Glutamatergic neuron (in vitro differentiated cells): ENCODE measurements at regions not wholly inside any gene's neighbourhood (a gene's known extent, or its start where the extent isn't known, plus 50 kb on each side); places are given as distances from the start of the nearest gene placed in this dataset.

ENCODE experiments used
- DNase-seq: peaks from one replicate; pipeline ENCODE4 v3.0.0; 2022
- H3K27ac Mint-ChIP-seq: one replicate; pipeline ENCODE4 v1.8.0; 2020; ENCODE audit warnings: mild to moderate bottlenecking, mixed read lengths, inconsistent platforms; ENCODE audit not compliant: unreplicated experiment
- H3K27me3 Mint-ChIP-seq: one replicate; pipeline ENCODE4 v1.8.0; 2020; ENCODE audit warnings: mild to moderate bottlenecking, moderate library complexity, mixed read lengths, inconsistent platforms; ENCODE audit not compliant: unreplicated experiment
- H3K36me3 Mint-ChIP-seq: one replicate; pipeline ENCODE4 v1.8.0; 2020; ENCODE audit warnings: mild to moderate bottlenecking, mixed read lengths, inconsistent platforms; ENCODE audit not compliant: unreplicated experiment
- H3K4me1 Mint-ChIP-seq: one replicate; pipeline ENCODE4 v1.8.0; 2020; ENCODE audit warnings: mild to moderate bottlenecking, low read depth, mixed read lengths, inconsistent platforms; ENCODE audit not compliant: unreplicated experiment
- H3K4me3 Mint-ChIP-seq: one replicate; pipeline ENCODE4 v1.8.0; 2020; ENCODE audit warnings: mild to moderate bottlenecking, mixed read lengths, inconsistent platforms; ENCODE audit not compliant: unreplicated experiment
- H3K9me3 Mint-ChIP-seq: one replicate; pipeline ENCODE4 v1.8.0; 2020; ENCODE audit warnings: mild to moderate bottlenecking, moderate library complexity, mixed read lengths, inconsistent platforms; ENCODE audit not compliant: unreplicated experiment
- CTCF ChIP-seq: fragments of 200-600 bp; sonication (generic); IDR thresholded peaks from one replicate; pipeline ENCODE4 v1.5.0; 2021; ENCODE audit not compliant: partially characterized antibody, unreplicated experiment

GRCh38 chr14:96638041-96638855 lies 136.1 kb downstream of the PAPOLA start:
- no peaks in the 10 kb centered on the region for H3K9me3 Mint-ChIP-seq
- TF ChIP-seq CTCF = no peak
- H3K4me3 Mint-ChIP-seq = no peak overlapping the region
- peaks cover 1% of the 10 kb centered on the region for H3K27me3 Mint-ChIP-seq
- H3K36me3 Mint-ChIP-seq = peaks cover 11% of the 10 kb centered on the region
- peaks cover 3% of the 10 kb centered on the region for H3K4me1 Mint-ChIP-seq
- DNase-seq = no peak
- no peak overlapping the region for H3K27ac Mint-ChIP-seq

- Mint-ChIP-seq H3K4me3 (no peak overlapping the region), H3K36me3 (peaks cover 6% of the 10 kb centered on the region), H3K9me3 (no peaks in the 10 kb centered on the region), H3K27ac (no peak overlapping the region), H3K4me1 (peaks cover 3% of the 10 kb centered on the region), H3K27me3 (peaks cover 1% of the 10 kb centered on the region)
- DNase-seq = no peak
- no peak for TF ChIP-seq CTCF
Measured at GRCh38 chr14:96639550-96639949, 137.4 kb downstream of the PAPOLA start.

GRCh38 chr14:96648506-96649326 lies 146.5 kb downstream of the PAPOLA start:
- H3K36me3 Mint-ChIP-seq = peaks cover 10% of the 10 kb centered on the region
- no peaks in the 10 kb centered on the region for H3K4me1 Mint-ChIP-seq
- H3K9me3 Mint-ChIP-seq = peaks cover 3% of the 10 kb centered on the region
- peaks cover 4% of the 10 kb centered on the region for H3K27me3 Mint-ChIP-seq
- no peak overlapping the region for H3K4me3 Mint-ChIP-seq
- no peak for TF ChIP-seq CTCF
- no peak for DNase-seq
- H3K27ac Mint-ChIP-seq = no peak overlapping the region

- peaks cover 3% of the 10 kb centered on the region for H3K9me3 Mint-ChIP-seq
- H3K36me3 Mint-ChIP-seq = peaks cover 10% of the 10 kb centered on the region
- peaks cover 4% of the 10 kb centered on the region for H3K27me3 Mint-ChIP-seq
- no peak for TF ChIP-seq CTCF
- H3K27ac Mint-ChIP-seq = no peak overlapping the region
- H3K4me3 Mint-ChIP-seq = no peak overlapping the region
- DNase-seq = no peak
- no peaks in the 10 kb centered on the region for H3K4me1 Mint-ChIP-seq
Measured at GRCh38 chr14:96649327-96649601, 147.1 kb downstream of the PAPOLA start.

DNA sequence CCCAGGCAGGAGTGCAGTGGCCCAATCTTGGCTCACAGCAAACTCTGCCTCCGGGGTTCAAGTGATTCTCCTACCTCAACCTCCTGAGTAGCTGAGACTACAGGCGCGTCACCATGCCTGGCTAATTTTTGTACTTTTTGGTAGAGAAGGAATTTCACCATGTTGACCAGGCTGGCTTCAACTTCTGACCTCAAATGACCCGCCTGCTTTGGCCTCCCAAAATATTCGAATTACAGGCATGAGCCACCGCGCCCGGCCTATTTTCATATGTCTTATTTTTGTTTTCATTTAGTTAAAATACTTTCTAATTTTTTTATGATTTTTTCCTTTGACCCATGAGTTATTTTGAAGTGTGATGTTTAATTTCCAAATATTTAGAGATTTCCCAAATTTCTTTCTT lies 143.6 kb upstream of the VRK1 start:
- peaks cover 4% of the 10 kb centered on the region for H3K9me3 Mint-ChIP-seq
- H3K4me3 Mint-ChIP-seq = no peak overlapping the region
- H3K4me1 Mint-ChIP-seq = no peaks in the 10 kb centered on the region
- peaks cover 6% of the 10 kb centered on the region for H3K36me3 Mint-ChIP-seq
- DNase-seq = no peak
- no peaks in the 10 kb centered on the region for H3K27me3 Mint-ChIP-seq
- TF ChIP-seq CTCF = no peak
- H3K27ac Mint-ChIP-seq = no peak overlapping the region
